Calu3 (cell line): ENCODE measurements at regions not wholly inside any gene's neighbourhood (a gene's known extent, or its start where the extent isn't known, plus 50 kb on each side); places are given as distances from the start of the nearest gene placed in this dataset.
A peak's percentile ranks its signal among the peaks of the same experiment; 100 is the strongest.

Source experiments
- BruUV-seq: library from RNA; stranded (reverse); fragments of 400-500 nt; replicated peaks from 2 replicates; lab custom pipeline; 2021; lab: Mats Ljungman, UMichigan
- CTCF ChIA-PET: fragments of 300-600 bp; sonication (Branson Sonifier 250); formaldehyde crosslinking; loops from one replicate; lab custom pipeline; 2022; ENCODE audit warnings: antibody characterized with exemption; lab: Charles Lee
- DNase-seq: peaks from one replicate; pipeline ENCODE4 v3.0.0; 2022
- H3K27ac Mint-ChIP-seq: one replicate; pipeline ENCODE4 v1.8.0; 2022; ENCODE audit warnings: mixed read lengths; ENCODE audit not compliant: unreplicated experiment
- H3K27me3 Mint-ChIP-seq: one replicate; pipeline ENCODE4 v1.8.0; 2022; ENCODE audit warnings: mixed read lengths; ENCODE audit not compliant: unreplicated experiment
- H3K36me3 Mint-ChIP-seq: one replicate; pipeline ENCODE4 v1.8.0; 2022; ENCODE audit warnings: mild to moderate bottlenecking, moderate library complexity, mixed read lengths; ENCODE audit not compliant: insufficient read depth, unreplicated experiment
- H3K4me1 Mint-ChIP-seq: one replicate; pipeline ENCODE4 v1.8.0; 2022; ENCODE audit warnings: mild to moderate bottlenecking, low read depth, mixed read lengths; ENCODE audit not compliant: unreplicated experiment
- H3K4me3 Mint-ChIP-seq: one replicate; pipeline ENCODE4 v1.8.0; 2022; ENCODE audit warnings: mild to moderate bottlenecking, low read depth, moderate library complexity, mixed read lengths; ENCODE audit not compliant: unreplicated experiment
- H3K9me3 Mint-ChIP-seq: one replicate; pipeline ENCODE4 v1.8.0; 2022; ENCODE audit warnings: low read depth, mixed read lengths; ENCODE audit not compliant: unreplicated experiment
- intact Hi-C: fragments of 100-400 bp; cut with micrococcal nuclease; formaldehyde crosslinking; loops from one replicate; pipeline ENCODE4 v1.10.0; 2022; ENCODE audit not compliant: unreplicated experiment
- TF ChIP-seq, protein P1 (sequence below): fragments of 200-600 bp; IDR thresholded peaks from one replicate; pipeline ENCODE4 v1.8.0; 2022; ENCODE audit warnings: antibody characterized with exemption; ENCODE audit not compliant: unreplicated experiment

DNA sequence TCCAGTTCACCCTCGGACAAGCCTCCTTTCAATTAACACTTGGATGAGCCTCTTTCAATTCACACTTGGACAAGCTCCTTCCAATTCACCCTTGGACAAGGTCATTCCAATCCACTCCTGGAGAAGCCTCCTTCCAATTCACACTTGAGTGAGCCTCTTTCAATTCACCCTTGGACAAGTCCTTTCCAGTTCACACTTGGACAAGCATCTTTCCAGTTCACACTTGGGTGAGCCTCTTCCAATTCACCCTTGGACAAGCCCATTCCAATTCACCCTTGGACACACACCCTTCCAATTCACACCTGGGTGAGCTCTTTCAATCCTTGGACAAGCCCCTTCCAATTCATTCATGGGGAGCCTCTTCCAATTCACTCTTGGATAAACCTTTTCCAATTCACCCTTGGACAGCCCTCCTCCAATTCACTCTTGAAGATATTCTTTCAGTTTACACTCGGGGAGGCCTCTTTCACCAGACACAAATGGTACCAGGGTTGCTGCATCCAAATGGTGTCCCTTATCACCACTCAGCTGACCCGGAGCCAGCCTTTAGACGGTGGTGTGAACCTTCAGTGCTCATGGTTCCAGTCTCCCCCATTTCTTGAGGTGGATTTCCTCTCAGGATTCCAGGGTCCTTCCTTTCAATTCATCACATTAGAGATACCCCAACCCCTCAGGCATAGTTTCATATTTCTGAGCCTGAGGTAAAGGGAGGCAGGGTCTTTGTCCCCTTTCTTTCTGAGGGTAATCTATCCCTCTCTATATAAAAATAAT, 183.6 kb downstream of the SH3BP4 start:
- peaks cover 46% of the 10 kb centered on the region for H3K27me3 Mint-ChIP-seq
- CTCF ChIA-PET: interaction anchor here (0.6 to 1.2 kb wide), 5 partner anchors 12 to 611 kb away, joined by 3 to 9 read pairs (median 4); no protein-coding TSS in a partner anchor
- no peaks in the 10 kb centered on the region for H3K36me3 Mint-ChIP-seq
- no peak overlapping the region for H3K27ac Mint-ChIP-seq
- TF ChIP-seq, protein P1, sequence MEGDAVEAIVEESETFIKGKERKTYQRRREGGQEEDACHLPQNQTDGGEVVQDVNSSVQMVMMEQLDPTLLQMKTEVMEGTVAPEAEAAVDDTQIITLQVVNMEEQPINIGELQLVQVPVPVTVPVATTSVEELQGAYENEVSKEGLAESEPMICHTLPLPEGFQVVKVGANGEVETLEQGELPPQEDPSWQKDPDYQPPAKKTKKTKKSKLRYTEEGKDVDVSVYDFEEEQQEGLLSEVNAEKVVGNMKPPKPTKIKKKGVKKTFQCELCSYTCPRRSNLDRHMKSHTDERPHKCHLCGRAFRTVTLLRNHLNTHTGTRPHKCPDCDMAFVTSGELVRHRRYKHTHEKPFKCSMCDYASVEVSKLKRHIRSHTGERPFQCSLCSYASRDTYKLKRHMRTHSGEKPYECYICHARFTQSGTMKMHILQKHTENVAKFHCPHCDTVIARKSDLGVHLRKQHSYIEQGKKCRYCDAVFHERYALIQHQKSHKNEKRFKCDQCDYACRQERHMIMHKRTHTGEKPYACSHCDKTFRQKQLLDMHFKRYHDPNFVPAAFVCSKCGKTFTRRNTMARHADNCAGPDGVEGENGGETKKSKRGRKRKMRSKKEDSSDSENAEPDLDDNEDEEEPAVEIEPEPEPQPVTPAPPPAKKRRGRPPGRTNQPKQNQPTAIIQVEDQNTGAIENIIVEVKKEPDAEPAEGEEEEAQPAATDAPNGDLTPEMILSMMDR: no peak
- peaks cover 5% of the 10 kb centered on the region for H3K4me1 Mint-ChIP-seq
- intact Hi-C loops: no loop called here
- DNase-seq: no peak
- BruUV-seq: no TSS peak
- no peaks in the 10 kb centered on the region for H3K9me3 Mint-ChIP-seq
- H3K4me3 Mint-ChIP-seq: no peak overlapping the region

DNA sequence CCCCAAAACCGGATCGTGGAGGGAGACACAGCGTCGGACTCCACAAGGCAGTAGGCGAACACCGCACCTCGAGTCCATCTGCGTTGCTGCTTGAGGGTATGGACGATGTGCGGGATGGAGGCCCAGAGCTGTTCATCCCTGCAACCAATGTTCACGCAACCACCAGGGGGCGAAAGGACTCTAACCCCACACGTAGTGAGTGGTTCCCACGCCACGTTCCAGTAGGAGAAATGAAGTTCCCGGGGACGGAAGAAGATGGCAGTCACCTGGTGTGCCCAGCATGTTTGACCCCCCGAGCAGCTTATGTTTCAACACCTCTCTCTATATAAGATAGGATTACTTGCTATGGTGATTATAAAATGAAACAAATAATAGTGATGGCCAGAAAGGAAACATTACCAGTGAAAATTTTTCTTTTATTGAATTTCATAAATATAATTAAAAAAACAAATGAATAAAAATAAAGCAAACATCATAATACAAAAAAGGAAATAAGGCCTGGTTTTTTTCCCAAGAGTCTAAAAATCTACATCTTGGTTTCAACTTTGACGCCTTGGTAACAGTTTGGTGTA, 184.3 kb downstream of the SH3BP4 start:
- peak; percentile 85 for DNase-seq
- Mint-ChIP-seq H3K27me3 (peaks cover 52% of the 10 kb centered on the region), H3K27ac (no peak overlapping the region), H3K36me3 (no peaks in the 10 kb centered on the region), H3K4me3 (no peak overlapping the region), H3K9me3 (no peaks in the 10 kb centered on the region), H3K4me1 (peaks cover 5% of the 10 kb centered on the region)
- no TSS peak for BruUV-seq
- TF ChIP-seq, protein P1: peak; percentile 90
- intact Hi-C loops: loop anchor here (1.0 to 2.0 kb wide), 2 partner anchors 359 to 458 kb away; partner anchors contain the start of gene AGAP1
- CTCF ChIA-PET: interaction anchor here (0.6 to 1.2 kb wide), 4 partner anchors 11 to 610 kb away, joined by 3 to 9 read pairs (median 6); no protein-coding TSS in a partner anchor

DNA sequence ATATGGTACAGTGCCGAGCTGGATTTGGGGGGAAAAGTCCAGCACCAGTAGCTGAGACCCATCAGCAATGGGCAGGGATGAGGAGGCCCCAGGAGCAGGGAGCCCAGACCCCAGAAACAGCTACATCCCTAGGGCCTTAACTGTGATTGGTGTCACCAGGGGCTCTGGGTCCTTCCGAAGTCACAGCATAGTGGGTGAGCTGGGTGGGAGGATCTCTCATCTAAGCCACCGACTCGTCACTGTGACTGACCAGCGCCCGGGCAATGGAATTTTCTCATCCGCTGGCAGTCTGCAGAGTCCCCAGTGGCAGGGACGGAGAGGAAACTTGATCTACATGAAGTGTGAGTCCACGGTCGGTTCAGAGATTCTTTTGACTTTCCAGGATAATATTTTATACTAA, 186.5 kb downstream of the SH3BP4 start:
- Mint-ChIP-seq H3K4me3 (no peak overlapping the region), H3K27me3 (peaks cover 47% of the 10 kb centered on the region), H3K27ac (no peak overlapping the region), H3K36me3 (no peaks in the 10 kb centered on the region), H3K4me1 (peaks cover 17% of the 10 kb centered on the region), H3K9me3 (no peaks in the 10 kb centered on the region)
- TF ChIP-seq, protein P1: no peak
- intact Hi-C loops: no loop called here
- DNase-seq: no peak
- no TSS peak for BruUV-seq
- CTCF ChIA-PET: interaction anchor here (1.3 kb wide), 1 partner anchor 9 kb away, joined by 3 read pairs; no protein-coding TSS in a partner anchor

DNA sequence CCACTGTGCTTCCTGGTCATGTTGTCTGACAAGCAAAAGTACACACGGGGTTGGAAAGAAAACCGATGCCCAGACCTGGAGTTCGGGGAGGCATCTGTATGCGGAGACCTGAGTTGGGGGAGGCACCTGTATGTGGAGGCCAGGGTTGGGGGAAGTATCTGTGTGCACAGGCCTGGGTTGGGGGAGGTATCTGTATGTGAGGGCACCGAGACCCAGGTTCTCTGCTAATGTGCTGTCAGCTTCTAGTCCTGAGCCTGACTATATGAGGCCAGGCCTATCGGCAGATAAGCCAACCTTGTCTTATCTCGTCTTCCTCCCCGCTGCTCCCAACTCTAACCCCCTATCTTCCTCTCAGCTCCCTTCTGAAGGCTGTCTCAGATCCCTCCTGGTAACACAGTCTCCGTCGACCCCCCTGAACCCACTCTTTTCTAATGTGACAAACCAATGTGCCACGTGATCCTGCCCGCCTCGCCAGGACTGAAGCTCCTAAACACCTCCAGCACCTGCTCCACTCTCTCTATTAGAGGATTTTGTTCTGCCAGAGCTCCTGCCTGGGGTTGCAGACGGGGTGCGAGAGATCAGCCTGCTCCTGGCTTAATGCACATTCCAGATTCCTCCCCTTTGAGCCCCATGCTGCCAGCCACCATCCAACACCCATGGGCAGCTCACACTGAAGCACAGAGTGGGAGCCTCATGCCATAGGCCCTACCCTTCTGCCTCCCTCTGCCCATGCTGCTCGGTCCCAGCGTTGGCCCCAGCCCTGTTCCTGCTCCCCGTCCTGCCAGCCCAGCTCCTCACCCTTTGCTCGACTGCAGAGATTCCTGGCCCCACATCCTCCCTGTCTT, 188.4 kb downstream of the SH3BP4 start:
- peaks cover 29% of the 10 kb centered on the region for H3K27me3 Mint-ChIP-seq

More for the DNA sequence above, 188.4 kb downstream of the SH3BP4 start:
- CTCF ChIA-PET: no interaction called here
- intact Hi-C loops: loop anchor here (10.0 kb wide), 1 partner anchor 125 kb away; no protein-coding TSS in a partner anchor
- Mint-ChIP-seq H3K27ac (no peak overlapping the region), H3K4me3 (no peak overlapping the region), H3K9me3 (no peaks in the 10 kb centered on the region), H3K4me1 (peaks cover 17% of the 10 kb centered on the region), H3K36me3 (no peaks in the 10 kb centered on the region)
- no peak for DNase-seq
- no TSS peak for BruUV-seq
- TF ChIP-seq, protein P1: no peak
